Activated CD8-positive, alpha-beta memory T cell treated with anti-CD3 and anti-CD28 coated beads for 48 hours (primary cell): ENCODE measurements at regions not wholly inside any gene's neighbourhood (a gene's known extent, or its start where the extent isn't known, plus 50 kb on each side); places are given as distances from the start of the nearest gene placed in this dataset.
A peak's percentile ranks its signal among the peaks of the same experiment; 100 is the strongest.
"Not testable (repeated sequence)": the region's sequence is repeated elsewhere in the genome, so short reads cannot be mapped to it uniquely, and the experiment has no call there.

Source experiments
- DNase-seq, 3 experiments: peaks; one replicate each; pipeline ENCODE4 v3.0.0-alpha.2; 2020; ENCODE audit warnings: low read depth in 2 of 3, low spot score in 2 of 3

DNA sequence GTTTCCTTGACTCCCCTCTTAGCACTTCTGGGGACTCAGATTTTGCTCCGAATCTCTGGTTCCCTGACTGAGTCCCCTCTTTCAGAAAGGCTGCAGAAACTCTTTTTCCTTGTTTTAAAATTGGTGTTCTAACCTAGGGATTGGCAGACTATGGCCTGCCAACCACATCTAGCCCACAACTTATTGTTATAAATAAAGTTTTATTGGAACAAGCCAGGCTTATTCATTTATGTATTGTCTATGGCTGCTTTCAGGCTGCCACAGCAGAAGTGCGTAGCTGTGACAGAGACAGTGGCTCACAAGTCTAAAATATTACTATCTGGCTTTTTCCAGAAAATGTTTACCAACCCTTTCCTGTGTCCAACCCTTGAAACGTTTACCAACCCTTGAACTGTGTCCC, 81.7 kb downstream of the IER5 start:
- no peak for DNase-seq

DNA sequence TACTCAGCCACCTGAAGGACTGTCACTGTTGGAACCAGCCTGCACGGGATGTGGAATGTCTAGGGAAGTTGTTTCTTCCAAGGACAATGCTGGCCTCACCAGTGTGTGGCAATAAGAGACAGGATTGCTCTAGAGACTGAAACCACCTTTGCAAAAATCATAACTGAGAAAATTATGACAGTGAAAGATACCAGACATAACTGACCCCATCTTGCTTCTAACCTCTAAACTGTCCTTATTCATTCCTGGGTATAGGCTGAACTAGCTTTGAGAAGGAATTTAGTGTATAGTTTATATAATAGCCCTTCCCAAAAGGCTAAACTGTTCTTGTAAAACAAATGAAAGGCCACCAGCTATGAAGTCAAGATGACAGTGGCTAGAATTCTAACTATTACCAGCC, 83.6 kb downstream of the IER5 start:
- no peak for DNase-seq

- DNase-seq: no peak
Measured at GRCh38 chr1:181173761-181174447, 85.4 kb downstream of the IER5 start.

DNA sequence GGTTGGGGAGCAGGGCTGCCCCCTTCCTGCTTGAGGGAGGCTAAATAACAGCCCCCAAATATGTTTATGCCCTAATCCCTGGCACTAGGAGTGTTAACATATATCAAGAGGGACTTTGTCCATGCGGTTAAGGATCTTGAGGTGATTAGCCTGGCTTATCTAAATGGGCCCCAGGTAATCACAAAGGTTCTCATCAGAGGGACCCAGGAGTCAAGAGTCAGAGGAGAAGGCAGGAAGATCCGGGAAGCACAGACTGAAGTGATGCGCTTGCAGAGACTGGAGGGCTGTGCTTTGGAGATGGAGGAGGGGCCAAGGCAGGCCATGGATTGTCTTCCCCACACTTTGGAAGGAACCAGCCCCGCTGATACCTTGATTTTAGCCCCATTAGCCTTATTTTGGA, 86.4 kb downstream of the IER5 start:
- DNase-seq: no peak

GRCh38 chr1:181175356-181175910, 86.9 kb downstream of the IER5 start:
- DNase-seq: no peak

- no peak for DNase-seq
Measured at GRCh38 chr1:181175955-181176354, 87.5 kb downstream of the IER5 start.

DNA sequence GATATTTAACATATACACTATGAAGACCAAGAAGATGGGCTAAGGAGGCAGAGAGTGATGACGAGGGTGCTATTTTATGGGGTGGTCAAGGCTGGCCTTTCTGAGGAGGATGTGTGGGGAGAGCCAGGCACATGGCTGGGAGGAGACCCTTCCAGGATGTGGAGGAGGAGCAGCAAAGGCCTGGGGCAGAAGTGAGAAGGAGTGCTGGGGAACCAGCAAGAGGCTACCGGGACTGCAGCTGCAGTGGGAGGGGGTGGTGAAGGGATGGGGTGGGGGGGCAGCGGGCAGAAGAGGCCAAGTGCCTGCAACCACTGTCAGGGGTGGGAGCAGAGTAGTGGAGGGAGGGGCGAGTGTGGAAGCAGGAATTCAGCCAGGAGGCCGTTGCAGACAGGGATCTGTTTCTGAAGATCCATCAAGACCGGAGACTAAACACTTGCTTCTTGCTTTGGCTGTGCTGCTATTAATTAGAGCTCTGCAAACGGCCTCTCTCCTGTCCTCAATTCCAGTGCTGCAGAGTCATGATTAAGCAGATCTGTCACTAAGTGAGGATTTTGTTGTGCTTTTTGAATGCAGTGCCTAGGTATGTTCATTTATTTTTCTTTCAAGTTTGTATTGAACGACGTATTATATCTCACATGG, 89.9 kb downstream of the IER5 start:
- no peak for DNase-seq

DNA sequence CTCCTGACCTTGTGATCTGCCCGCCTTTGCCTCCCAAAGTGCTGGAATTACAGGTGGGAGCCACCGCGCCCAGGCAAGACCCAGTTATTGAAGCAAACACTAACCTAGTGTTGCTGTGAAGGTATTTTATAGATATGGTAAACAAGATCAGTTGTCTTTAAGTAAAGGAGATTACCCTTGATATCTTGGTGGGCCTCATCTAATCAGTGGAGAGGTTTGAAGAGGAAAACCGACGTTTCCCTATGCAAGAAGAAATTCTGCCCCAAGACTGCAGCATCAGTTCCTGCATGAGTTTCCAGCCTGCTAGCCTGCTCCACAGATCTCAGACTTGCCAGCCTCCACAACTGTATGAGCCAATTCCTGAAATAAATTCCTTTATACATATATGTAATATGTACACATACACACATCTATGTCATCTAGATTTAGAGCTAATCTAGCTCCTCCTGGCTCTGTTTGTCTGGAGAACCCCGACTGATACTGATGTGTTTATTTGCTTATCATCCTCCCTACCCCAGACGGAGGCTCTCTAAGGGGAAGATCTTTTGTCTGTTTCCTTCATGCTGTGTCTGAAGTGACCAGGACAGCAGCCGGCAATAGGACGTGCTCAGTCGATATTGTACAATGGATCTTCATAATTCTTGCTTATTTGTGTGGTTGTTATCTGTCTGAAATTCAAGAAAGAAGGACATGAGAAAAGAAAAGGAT, 90.9 kb downstream of the IER5 start:
- DNase-seq: no peak

DNA sequence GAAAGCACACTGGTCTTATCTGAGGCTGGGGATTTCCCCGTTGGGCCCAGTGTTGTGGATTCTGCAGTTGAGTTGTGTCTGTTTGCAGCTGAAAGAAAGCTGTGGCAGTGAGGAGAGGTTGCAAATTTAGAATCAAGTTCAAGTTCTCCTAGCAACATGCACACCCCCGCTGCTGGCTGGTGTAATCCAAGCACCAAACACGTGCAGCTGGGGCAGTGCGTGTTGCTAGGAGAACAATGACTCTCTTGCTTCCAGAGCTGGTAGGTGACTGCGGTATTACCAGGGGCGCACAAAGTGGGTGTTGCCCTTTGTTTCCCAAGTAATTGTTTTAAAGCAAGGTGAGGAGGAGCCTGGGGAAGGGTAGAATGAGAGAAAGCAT, 91.5 kb downstream of the IER5 start:
- no peak for DNase-seq

DNA sequence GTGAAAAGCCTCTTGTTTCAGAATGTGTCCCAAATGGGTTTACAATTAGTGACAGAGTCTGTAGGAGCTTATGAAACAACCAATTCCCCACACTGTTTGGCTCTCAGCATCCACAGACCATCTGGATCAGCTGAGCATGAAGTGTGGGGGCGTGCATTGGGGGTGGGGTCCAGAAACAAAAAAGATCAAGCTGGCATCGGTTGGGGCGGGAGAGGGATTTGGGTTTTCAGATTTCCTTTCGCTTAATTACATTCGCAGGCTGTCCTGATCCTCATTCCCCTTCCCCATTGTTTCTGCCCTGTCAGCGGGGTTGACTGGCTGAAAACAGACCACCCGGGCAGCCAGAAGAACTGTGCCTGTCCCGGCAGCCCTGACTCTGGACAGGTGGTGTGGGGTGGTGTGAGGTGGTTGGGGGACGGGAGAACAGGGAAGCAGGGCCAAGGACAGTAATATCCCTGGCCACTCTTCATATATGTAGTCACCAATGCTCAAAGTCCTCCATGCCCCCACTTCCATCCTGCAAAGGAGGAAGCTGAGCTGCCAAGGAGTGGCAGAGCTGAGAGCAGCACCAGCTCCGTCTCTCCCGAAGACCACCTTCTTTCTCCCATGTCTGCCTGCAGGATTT, 92.0 kb downstream of the IER5 start:
- no peak for DNase-seq

DNA sequence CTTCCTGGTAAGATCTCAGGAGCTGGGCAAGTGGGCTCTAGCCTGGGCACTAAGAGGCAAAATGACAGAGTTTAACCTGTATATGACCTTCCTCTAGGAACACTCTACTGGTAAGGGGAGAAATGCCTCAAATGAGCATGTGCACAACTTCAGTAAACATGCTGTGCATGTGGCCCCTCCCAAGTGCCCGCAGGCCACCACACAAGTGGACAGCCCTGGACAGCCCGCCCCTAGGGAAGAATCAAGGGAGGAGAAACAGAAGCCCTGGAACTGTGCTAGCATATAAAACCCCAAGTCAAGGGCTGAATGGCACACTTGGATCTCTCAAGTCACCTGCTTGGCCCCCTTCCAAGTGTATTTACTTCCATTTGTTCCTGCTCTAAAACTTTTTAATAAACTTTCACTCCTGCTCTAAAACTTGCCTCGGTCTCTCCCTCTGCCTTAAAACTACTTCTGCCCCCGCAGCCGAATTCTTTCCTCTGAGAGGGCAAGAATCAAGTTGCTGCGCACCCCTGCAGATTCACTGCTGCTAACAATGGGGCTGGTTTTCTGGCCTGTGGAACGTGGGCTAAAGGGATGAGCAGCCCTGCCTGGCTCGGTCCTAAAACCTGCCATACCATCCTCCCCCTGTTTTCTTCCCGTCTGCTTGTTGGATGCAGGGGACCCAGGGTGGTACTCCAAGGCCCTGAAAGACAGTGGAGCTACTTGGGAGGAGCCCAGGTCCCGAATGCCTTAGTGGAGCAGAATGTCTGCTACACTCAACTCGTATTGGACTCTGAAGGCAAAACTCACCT, 93.5 kb downstream of the IER5 start:
- no peak for DNase-seq

- no peak for DNase-seq
Measured at GRCh38 chr1:181184621-181185020, 96.1 kb downstream of the IER5 start.

DNA sequence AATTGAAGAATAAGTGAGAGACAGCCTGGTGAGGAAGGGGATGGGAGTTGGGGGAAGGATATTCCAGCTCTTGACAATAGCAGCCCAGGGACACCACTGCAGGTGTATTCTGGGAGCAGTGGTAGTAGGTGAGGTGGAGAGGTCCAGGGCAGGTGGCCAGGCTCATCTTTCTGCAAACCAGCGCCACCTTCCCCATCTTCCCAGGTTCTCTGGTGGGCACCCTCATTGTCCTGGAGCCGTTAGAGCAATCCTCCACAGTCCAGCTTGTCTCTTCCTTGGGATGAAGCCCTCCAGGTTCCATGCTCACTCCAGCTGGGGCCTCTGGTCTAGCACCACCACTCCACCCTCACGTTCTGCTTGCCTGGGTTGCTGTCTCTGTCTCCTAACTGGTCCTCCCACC, 97.0 kb downstream of the IER5 start:
- DNase-seq: no peak

DNA sequence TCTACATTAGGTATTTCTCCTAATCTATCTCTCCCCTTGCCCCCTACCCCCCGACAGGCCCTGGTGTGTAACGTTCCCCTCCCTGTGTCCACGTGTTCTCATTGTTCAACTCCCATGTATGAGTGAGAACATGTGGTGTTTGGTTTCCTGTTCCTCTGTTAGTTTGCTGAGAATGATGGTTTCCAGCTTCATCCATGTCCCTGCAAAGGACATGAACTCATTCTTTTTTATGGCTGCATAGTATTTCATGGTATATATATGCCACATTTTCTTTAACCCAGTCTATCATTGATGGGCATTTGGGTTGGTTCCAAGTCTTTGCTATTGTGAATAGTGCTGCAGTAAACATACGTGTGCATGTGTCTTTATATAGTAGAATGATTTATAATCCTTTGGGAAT, 97.6 kb downstream of the IER5 start:
- DNase-seq: not testable (repeated sequence)

- no peak for DNase-seq
Measured at GRCh38 chr1:181187337-181188126, 99.0 kb downstream of the IER5 start.

DNA sequence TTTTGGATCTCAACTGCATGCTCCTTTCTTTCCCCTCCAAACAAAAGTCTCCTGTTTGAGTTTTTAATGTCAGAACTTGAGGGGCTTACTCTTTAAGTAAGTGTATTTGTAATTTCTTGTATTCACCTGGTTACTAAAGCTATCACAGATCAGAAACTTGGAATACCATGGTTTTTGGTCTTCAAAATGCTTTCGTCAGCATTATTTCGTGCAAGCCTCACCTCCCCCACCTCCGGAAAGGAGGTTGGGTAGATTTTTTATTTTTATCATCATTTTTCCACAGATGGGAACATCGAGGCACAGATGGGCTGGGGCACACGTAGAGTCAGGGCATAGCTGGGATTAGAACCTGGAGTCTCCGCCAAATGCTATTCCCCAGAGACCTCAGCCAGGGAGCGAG, 100.7 kb downstream of the IER5 start:
- DNase-seq: no peak

GRCh38 chr1:181189691-181190363, 101.3 kb downstream of the IER5 start:
- peak; percentile 56 to 82 (median 76) for DNase-seq

DNA sequence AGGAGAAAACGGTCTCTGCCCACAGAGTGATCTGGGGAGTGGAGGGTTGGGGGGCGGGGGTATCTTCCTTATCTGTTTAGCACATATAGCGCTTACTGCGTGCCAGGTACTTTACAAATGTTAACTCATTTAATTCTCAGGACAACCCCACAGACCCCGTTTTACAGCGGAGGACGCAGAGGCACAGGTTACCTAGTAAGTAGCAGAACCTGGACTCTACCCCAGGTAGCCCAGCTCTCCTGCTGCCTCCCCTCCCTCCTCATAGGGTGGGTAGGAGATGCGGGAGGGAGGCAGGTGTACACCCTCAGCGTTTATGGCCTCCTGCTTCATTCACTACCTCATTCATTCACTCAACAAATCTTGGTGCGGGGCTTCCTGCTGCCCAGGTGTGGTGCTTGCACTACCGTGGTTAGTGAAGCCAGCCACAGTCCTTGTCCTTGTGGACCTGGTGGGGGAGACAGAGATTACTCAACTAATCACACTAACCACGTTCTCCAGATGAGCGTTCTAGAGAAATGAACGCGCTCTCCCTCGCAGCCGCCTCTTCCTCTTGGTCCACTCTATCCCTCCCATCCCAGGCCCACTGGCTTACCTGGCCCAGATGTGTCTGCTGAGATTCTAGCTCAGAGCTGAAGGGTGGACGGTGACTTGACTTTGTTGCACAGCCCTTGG, 102.0 kb downstream of the IER5 start:
- no peak for DNase-seq

GRCh38 chr1:181191494-181192040, 103.1 kb downstream of the IER5 start:
- no peak for DNase-seq
